ENCODE measurements at regions not wholly inside any gene's neighbourhood (a gene's known extent, or its start where the extent isn't known, plus 50 kb on each side); places are given as distances from the start of the nearest gene placed in this dataset.

- no peak overlapping the region for H3K4me2 ChIP-seq (ENCODE audit: low read depth, low read length)
- H3K36me3 ChIP-seq (replicated peaks; ENCODE audit: insufficient read depth, low read length): no peaks in the 10 kb centered on the region
- H3K9me3 ChIP-seq (replicated peaks; ENCODE audit: insufficient read depth, low read length): no peaks in the 10 kb centered on the region
- H3K4me1 ChIP-seq (ENCODE audit: low read length): no peaks in the 10 kb centered on the region
- TF ChIP-seq EZH2phosphoT487 (IDR thresholded peaks at IDR 0.05; ENCODE audit: low read length): no peak
- TF ChIP-seq CTCF (IDR thresholded peaks at IDR 0.05; ENCODE audit: low read length): no peak
- TF ChIP-seq EZH2 (optimal IDR thresholded peaks at IDR 0.05; ENCODE audit: low read depth, low read length): no peak
- H3K27ac ChIP-seq (ENCODE audit: low read length): no peak overlapping the region
- H3K4me3 ChIP-seq (ENCODE audit: low read length): no peak overlapping the region
- no peak for DNase-seq
- H3K9me2 ChIP-seq (replicated peaks; ENCODE audit: insufficient read depth, low read length): no peaks in the 10 kb centered on the region
- no peak overlapping the region for H2AFZ ChIP-seq (ENCODE audit: low read length)
- H3K27me3 ChIP-seq (replicated peaks; ENCODE audit: insufficient read depth, low read length): no peaks in the 10 kb centered on the region
- H4K20me1 ChIP-seq (ENCODE audit: insufficient read depth, low read length): no peaks in the 10 kb centered on the region
- H3F3A ChIP-seq (ENCODE audit: insufficient read depth, low read length): no peaks in the 10 kb centered on the region
- no peaks in the 10 kb centered on the region for H3K79me2 ChIP-seq (ENCODE audit: low read length)
- H3K9ac ChIP-seq (ENCODE audit: low read length): no peak overlapping the region
These were observed 172.3 kb upstream of the AFDN start for GRCh38 chr6:167654389-167654788.

DNA sequence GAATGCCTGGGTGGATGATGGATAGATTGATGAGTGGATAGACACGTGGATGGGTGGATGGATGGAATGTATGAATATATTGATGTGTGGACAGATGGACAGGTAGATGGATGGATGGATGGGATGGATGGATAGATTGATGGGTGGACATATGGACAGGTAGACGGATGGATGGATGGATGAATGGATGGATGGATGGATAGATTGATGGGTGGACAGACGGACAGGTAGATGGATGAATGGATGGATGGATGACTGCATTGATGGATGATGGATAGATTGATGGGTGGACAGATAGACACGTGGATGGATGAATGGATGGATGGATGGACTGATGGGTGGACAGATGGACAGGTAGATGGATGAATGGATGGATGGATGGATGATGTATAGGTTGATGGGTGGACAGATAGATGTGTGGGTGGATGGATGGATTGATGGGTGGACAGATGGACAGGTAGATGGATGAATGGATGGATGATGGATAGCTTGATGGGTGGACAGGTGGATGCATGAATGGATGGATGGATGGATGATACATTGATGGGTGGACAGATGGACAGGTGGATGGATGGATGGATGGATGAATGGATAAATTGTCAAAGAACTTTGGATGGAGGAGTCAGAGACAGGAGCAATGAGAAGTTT, 171.4 kb upstream of the AFDN start:
- Histone ChIP-seq H3K79me2 (ENCODE audit: low read length) (no peaks in the 10 kb centered on the region), H3K9me2 (replicated peaks; ENCODE audit: insufficient read depth, low read length) (no peaks in the 10 kb centered on the region), H2AFZ (ENCODE audit: low read length) (no peak overlapping the region), H3F3A (ENCODE audit: insufficient read depth, low read length) (no peaks in the 10 kb centered on the region), H3K27ac (ENCODE audit: low read length) (no peak overlapping the region), H3K4me3 (ENCODE audit: low read length) (no peak overlapping the region), H3K36me3 (replicated peaks; ENCODE audit: insufficient read depth, low read length) (no peaks in the 10 kb centered on the region), H3K9me3 (replicated peaks; ENCODE audit: insufficient read depth, low read length) (no peaks in the 10 kb centered on the region), H3K4me2 (ENCODE audit: low read depth, low read length) (no peak overlapping the region), H3K9ac (ENCODE audit: low read length) (no peak overlapping the region), H4K20me1 (ENCODE audit: insufficient read depth, low read length) (no peaks in the 10 kb centered on the region), H3K27me3 (replicated peaks; ENCODE audit: insufficient read depth, low read length) (no peaks in the 10 kb centered on the region), H3K4me1 (ENCODE audit: low read length) (no peaks in the 10 kb centered on the region)
- DNase-seq: no peak
- TF ChIP-seq CTCF (IDR thresholded peaks at IDR 0.05; ENCODE audit: low read length): no peak
- no peak for TF ChIP-seq EZH2phosphoT487 (IDR thresholded peaks at IDR 0.05; ENCODE audit: low read length)
- no peak for TF ChIP-seq EZH2 (optimal IDR thresholded peaks at IDR 0.05; ENCODE audit: low read depth, low read length)

DNA sequence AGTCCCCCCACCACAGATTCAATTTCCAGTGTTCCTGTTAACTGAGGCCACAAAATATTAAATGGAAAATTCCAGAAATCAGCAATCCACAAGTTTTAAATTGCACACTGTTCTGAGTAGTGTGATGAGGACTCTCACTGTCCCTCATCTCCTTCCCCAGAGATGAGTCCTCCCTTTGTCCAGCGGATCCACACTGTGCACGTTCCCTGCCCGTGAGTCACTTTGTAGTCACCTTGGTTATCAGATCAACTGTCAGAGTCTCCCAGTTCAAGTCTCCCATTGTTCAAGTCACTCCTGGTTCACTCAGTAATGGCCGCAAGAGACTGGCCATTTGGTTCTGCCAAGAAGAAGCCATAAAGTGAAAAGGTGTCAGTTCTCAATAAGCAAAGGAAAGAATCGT, 168.6 kb upstream of the AFDN start:
- Histone ChIP-seq H4K20me1 (ENCODE audit: insufficient read depth, low read length) (no peaks in the 10 kb centered on the region), H2AFZ (ENCODE audit: low read length) (no peak overlapping the region), H3K36me3 (replicated peaks; ENCODE audit: insufficient read depth, low read length) (no peaks in the 10 kb centered on the region), H3K4me1 (ENCODE audit: low read length) (no peaks in the 10 kb centered on the region), H3K27ac (ENCODE audit: low read length) (no peak overlapping the region), H3K27me3 (replicated peaks; ENCODE audit: insufficient read depth, low read length) (no peaks in the 10 kb centered on the region), H3K9me2 (replicated peaks; ENCODE audit: insufficient read depth, low read length) (no peaks in the 10 kb centered on the region), H3K79me2 (ENCODE audit: low read length) (no peaks in the 10 kb centered on the region), H3K4me3 (ENCODE audit: low read length) (no peak overlapping the region), H3F3A (ENCODE audit: insufficient read depth, low read length) (no peaks in the 10 kb centered on the region), H3K9ac (ENCODE audit: low read length) (no peak overlapping the region), H3K9me3 (replicated peaks; ENCODE audit: insufficient read depth, low read length) (no peaks in the 10 kb centered on the region), H3K4me2 (ENCODE audit: low read depth, low read length) (no peak overlapping the region)
- TF ChIP-seq EZH2phosphoT487 (IDR thresholded peaks at IDR 0.05; ENCODE audit: low read length) (no peak), EZH2 (optimal IDR thresholded peaks at IDR 0.05; ENCODE audit: low read depth, low read length) (no peak), CTCF (IDR thresholded peaks at IDR 0.05; ENCODE audit: low read length) (no peak)
- no peak for DNase-seq

Data from MM.1S (cell line).